ENCODE measurements at regions not wholly inside any gene's neighbourhood (a gene's known extent, or its start where the extent isn't known, plus 50 kb on each side); places are given as distances from the start of the nearest gene placed in this dataset.

- Histone ChIP-seq H3K4me3 (ENCODE audit: low read length in 2 of 2) (no peak overlapping the region), H2BK120ac (ENCODE audit: low read depth, low read length) (no peak overlapping the region), H4K8ac (ENCODE audit: low read depth, low read length) (no peak overlapping the region), H3K23ac (ENCODE audit: low read depth, low read length, poor library complexity) (no peak overlapping the region), H3K79me1 (ENCODE audit: low read depth, low read length) (no peaks in the 10 kb centered on the region), H3K4ac (ENCODE audit: low read length) (no peak overlapping the region), H3K4me1 (ENCODE audit: control insufficient read depth in 2 of 2, insufficient read depth in 1 of 2, low read depth in 1 of 2, low read length in 2 of 2) (peaks cover 0 to 4% of the 10 kb centered on the region in 2 donors), H3K36me3 (replicated peaks in 1 of 2; ENCODE audit: control insufficient read depth in 2 of 2, insufficient read depth in 2 of 2, low read length in 2 of 2) (no peaks in the 10 kb centered on the region), H3K14ac (ENCODE audit: low read length) (no peak overlapping the region), H2AFZ (ENCODE audit: low read length) (peak overlapping the region; percentile 17), H4K91ac (ENCODE audit: low read depth, low read length, poor library complexity) (no peak overlapping the region), H2BK12ac (ENCODE audit: low read length) (no peak overlapping the region), H3K27ac (replicated peaks; ENCODE audit: low read length) (no peak overlapping the region), H3K9me3 (replicated peaks in 1 of 2; ENCODE audit: control insufficient read depth in 2 of 2, insufficient read depth in 1 of 2, low read depth in 1 of 2, low read length in 2 of 2) (no peaks in the 10 kb centered on the region), H2BK5ac (ENCODE audit: low read length) (no peak overlapping the region), H2BK15ac (ENCODE audit: low read length) (no peak overlapping the region), H3K27me3 (ENCODE audit: control insufficient read depth in 3 of 3, insufficient read depth in 3 of 3, low read depth in 1 of 3, low read length in 3 of 3) (peaks cover 0 to 5% (median 0%) of the 10 kb centered on the region in 3 experiments), H3K18ac (ENCODE audit: low read length) (no peak overlapping the region), H3K4me2 (ENCODE audit: insufficient read depth, low read length, poor library complexity, severe bottlenecking) (no peak overlapping the region), H2AK5ac (ENCODE audit: low read depth, low read length) (no peak overlapping the region), H3K9ac (ENCODE audit: low read depth, low read length, poor library complexity) (no peak overlapping the region)
- no CpG with 5 or more reads among the region's 4 CpGs for WGBS, 2 donors (ENCODE audit: extremely low coverage in 2 of 2, insufficient read length in 2 of 2, insufficient replicate concordance in 1 of 2)
- DNase-seq (ENCODE audit: low spot score), result no peak
Measured at GRCh38 chr10:120770496-120770895, 80.7 kb upstream of the WDR11 start.

DNA sequence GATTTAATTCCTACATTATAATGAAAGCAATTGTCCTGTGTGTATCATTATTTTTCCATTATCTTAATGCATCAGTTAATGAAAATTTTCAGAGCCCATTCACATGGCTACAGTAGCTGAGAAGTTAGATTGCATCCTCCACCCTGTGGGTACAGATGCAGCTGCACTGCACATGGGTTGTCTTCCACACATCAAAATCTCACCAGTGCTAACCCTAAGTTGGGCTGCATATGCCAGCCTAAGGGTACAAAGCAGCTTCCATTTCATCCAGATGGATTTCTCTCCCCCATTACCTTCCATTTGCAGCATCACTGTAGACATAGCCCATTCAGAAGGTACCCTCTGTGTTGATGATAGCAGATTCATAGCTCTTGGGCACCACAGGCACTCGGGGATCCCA, 74.7 kb upstream of the WDR11 start:
- Histone ChIP-seq H3K14ac (ENCODE audit: low read length) (no peak overlapping the region), H3K4me1 (ENCODE audit: control insufficient read depth in 2 of 2, insufficient read depth in 1 of 2, low read depth in 1 of 2, low read length in 2 of 2) (peaks cover 0 to 3% of the 10 kb centered on the region in 2 donors), H3K79me1 (ENCODE audit: low read depth, low read length) (no peaks in the 10 kb centered on the region), H3K27ac (replicated peaks; ENCODE audit: low read length) (no peak overlapping the region), H2AK5ac (ENCODE audit: low read depth, low read length) (no peak overlapping the region), H4K91ac (ENCODE audit: low read depth, low read length, poor library complexity) (no peak overlapping the region), H3K4me3 (ENCODE audit: low read length in 2 of 2) (no peak overlapping the region), H3K18ac (ENCODE audit: low read length) (no peak overlapping the region), H3K4ac (ENCODE audit: low read length) (no peak overlapping the region), H2AFZ (ENCODE audit: low read length) (no peak overlapping the region), H2BK5ac (ENCODE audit: low read length) (no peak overlapping the region), H3K23ac (ENCODE audit: low read depth, low read length, poor library complexity) (no peak overlapping the region), H2BK15ac (ENCODE audit: low read length) (no peak overlapping the region), H3K9ac (ENCODE audit: low read depth, low read length, poor library complexity) (no peak overlapping the region), H3K27me3 (ENCODE audit: control insufficient read depth in 3 of 3, insufficient read depth in 3 of 3, low read depth in 1 of 3, low read length in 3 of 3) (peaks cover 0 to 12% (median 0%) of the 10 kb centered on the region in 3 experiments), H3K4me2 (ENCODE audit: insufficient read depth, low read length, poor library complexity, severe bottlenecking) (no peak overlapping the region), H3K9me3 (replicated peaks in 1 of 2; ENCODE audit: control insufficient read depth in 2 of 2, insufficient read depth in 1 of 2, low read depth in 1 of 2, low read length in 2 of 2) (no peaks in the 10 kb centered on the region), H2BK12ac (ENCODE audit: low read length) (no peak overlapping the region), H2BK120ac (ENCODE audit: low read depth, low read length) (no peak overlapping the region), H4K8ac (ENCODE audit: low read depth, low read length) (no peak overlapping the region), H3K36me3 (replicated peaks in 1 of 2; ENCODE audit: control insufficient read depth in 2 of 2, insufficient read depth in 2 of 2, low read length in 2 of 2) (no peaks in the 10 kb centered on the region)
- no peak for DNase-seq (ENCODE audit: low spot score)
- no CpG with 5 or more reads among the region's 1 CpG for WGBS, 2 donors (ENCODE audit: extremely low coverage in 2 of 2, insufficient read length in 2 of 2, insufficient replicate concordance in 1 of 2)

- Histone ChIP-seq H2BK12ac (ENCODE audit: low read length) (no peak overlapping the region), H2BK15ac (ENCODE audit: low read length) (no peak overlapping the region), H3K4me2 (ENCODE audit: insufficient read depth, low read length, poor library complexity, severe bottlenecking) (no peak overlapping the region), H2AFZ (ENCODE audit: low read length) (no peak overlapping the region), H3K23ac (ENCODE audit: low read depth, low read length, poor library complexity) (no peak overlapping the region), H3K79me1 (ENCODE audit: low read depth, low read length) (no peaks in the 10 kb centered on the region), H3K36me3 (replicated peaks in 1 of 2; ENCODE audit: control insufficient read depth in 2 of 2, insufficient read depth in 2 of 2, low read length in 2 of 2) (no peaks in the 10 kb centered on the region), H3K4me3 (ENCODE audit: low read length in 2 of 2) (no peak overlapping the region), H3K14ac (ENCODE audit: low read length) (no peak overlapping the region), H2BK120ac (ENCODE audit: low read depth, low read length) (no peak overlapping the region), H3K4me1 (ENCODE audit: control insufficient read depth in 2 of 2, insufficient read depth in 1 of 2, low read depth in 1 of 2, low read length in 2 of 2) (no peaks in the 10 kb centered on the region), H3K9ac (ENCODE audit: low read depth, low read length, poor library complexity) (no peak overlapping the region), H4K8ac (ENCODE audit: low read depth, low read length) (no peak overlapping the region), H3K27ac (replicated peaks; ENCODE audit: low read length) (no peak overlapping the region), H3K18ac (ENCODE audit: low read length) (no peak overlapping the region), H2BK5ac (ENCODE audit: low read length) (no peak overlapping the region), H3K27me3 (ENCODE audit: control insufficient read depth in 3 of 3, insufficient read depth in 3 of 3, low read depth in 1 of 3, low read length in 3 of 3) (peaks cover 0 to 6% (median 0%) of the 10 kb centered on the region in 3 experiments), H4K91ac (ENCODE audit: low read depth, low read length, poor library complexity) (no peak overlapping the region), H3K9me3 (replicated peaks in 1 of 2; ENCODE audit: control insufficient read depth in 2 of 2, insufficient read depth in 1 of 2, low read depth in 1 of 2, low read length in 2 of 2) (no peaks in the 10 kb centered on the region), H3K4ac (ENCODE audit: low read length) (no peak overlapping the region), H2AK5ac (ENCODE audit: low read depth, low read length) (no peak overlapping the region)
- DNase-seq (ENCODE audit: low spot score), result no peak
- WGBS, 2 donors (ENCODE audit: extremely low coverage in 2 of 2, insufficient read length in 2 of 2, insufficient replicate concordance in 1 of 2), result no CpG with 5 or more reads among the region's 3 CpGs
Measured at GRCh38 chr10:120782336-120782735, 68.8 kb upstream of the WDR11 start.

GRCh38 chr10:120783098-120783497, 68.1 kb upstream of the WDR11 start:
- no CpG with 5 or more reads among the region's 5 CpGs for WGBS, 2 donors (ENCODE audit: extremely low coverage in 2 of 2, insufficient read length in 2 of 2, insufficient replicate concordance in 1 of 2)
- H2BK5ac ChIP-seq (ENCODE audit: low read length), result no peak overlapping the region
- H3K4me3 ChIP-seq (ENCODE audit: low read length in 2 of 2), result peak overlapping the region in 1 of 2 donors; percentile 48
- no peak overlapping the region for H2AFZ ChIP-seq (ENCODE audit: low read length)
- H2AK5ac ChIP-seq (ENCODE audit: low read depth, low read length), result no peak overlapping the region
- no peak overlapping the region for H4K8ac ChIP-seq (ENCODE audit: low read depth, low read length)
- DNase-seq (ENCODE audit: low spot score), result no peak
- no peak overlapping the region for H4K91ac ChIP-seq (ENCODE audit: low read depth, low read length, poor library complexity)
- H3K36me3 ChIP-seq (replicated peaks in 1 of 2; ENCODE audit: control insufficient read depth in 2 of 2, insufficient read depth in 2 of 2, low read length in 2 of 2), result no peaks in the 10 kb centered on the region
- H3K4me2 ChIP-seq (ENCODE audit: insufficient read depth, low read length, poor library complexity, severe bottlenecking), result no peak overlapping the region
- no peak overlapping the region for H2BK15ac ChIP-seq (ENCODE audit: low read length)
- no peak overlapping the region for H2BK12ac ChIP-seq (ENCODE audit: low read length)
- no peak overlapping the region for H3K4ac ChIP-seq (ENCODE audit: low read length)
- no peaks in the 10 kb centered on the region for H3K79me1 ChIP-seq (ENCODE audit: low read depth, low read length)
- no peak overlapping the region for H3K9ac ChIP-seq (ENCODE audit: low read depth, low read length, poor library complexity)
- H2BK120ac ChIP-seq (ENCODE audit: low read depth, low read length), result no peak overlapping the region
- H3K23ac ChIP-seq (ENCODE audit: low read depth, low read length, poor library complexity), result no peak overlapping the region
- peaks cover 0 to 6% (median 0%) of the 10 kb centered on the region in 3 experiments for H3K27me3 ChIP-seq (ENCODE audit: control insufficient read depth in 3 of 3, insufficient read depth in 3 of 3, low read depth in 1 of 3, low read length in 3 of 3)
- H3K9me3 ChIP-seq (replicated peaks in 1 of 2; ENCODE audit: control insufficient read depth in 2 of 2, insufficient read depth in 1 of 2, low read depth in 1 of 2, low read length in 2 of 2), result no peaks in the 10 kb centered on the region
- H3K4me1 ChIP-seq (ENCODE audit: control insufficient read depth in 2 of 2, insufficient read depth in 1 of 2, low read depth in 1 of 2, low read length in 2 of 2), result no peaks in the 10 kb centered on the region
- no peak overlapping the region for H3K27ac ChIP-seq (replicated peaks; ENCODE audit: low read length)
- H3K18ac ChIP-seq (ENCODE audit: low read length), result no peak overlapping the region
- H3K14ac ChIP-seq (ENCODE audit: low read length), result no peak overlapping the region
